Transverse colon (tissue), 4 donors: ENCODE measurements at regions not wholly inside any gene's neighbourhood (a gene's known extent, or its start where the extent isn't known, plus 50 kb on each side); places are given as distances from the start of the nearest gene placed in this dataset.

Source experiments
- DNase-seq: peaks from one replicate; pipeline ENCODE4 v3.0.0-alpha.2; 2019
- H3K27ac ChIP-seq, 4 donors: fragments of 200-600 bp; sonication (generic); 2 replicates each; pipeline ENCODE4 v1.5.1; 2016 to 2018; ENCODE audit warnings: inconsistent platforms in 4 of 4
- H3K27me3 ChIP-seq: fragments of 200-600 bp; sonication (generic); 2 replicates; pipeline ENCODE4 v1.5.1; 2017; ENCODE audit warnings: inconsistent platforms
- H3K36me3 ChIP-seq, 4 donors: fragments of 200-600 bp; sonication (generic); 2 replicates each; pipeline ENCODE4 v1.5.1; 2017 to 2019; ENCODE audit warnings: inconsistent platforms in 4 of 4
- H3K4me1 ChIP-seq, 4 donors: fragments of 200-600 bp; sonication (generic); 2 replicates each; pipeline ENCODE4 v1.5.1; 2017 to 2020; ENCODE audit warnings: inconsistent platforms in 4 of 4
- H3K4me3 ChIP-seq, 4 donors: fragments of 200-600 bp; sonication (generic); 1 replicate in 1 of 4; 2 replicates in 3 of 4; pipeline versions ENCODE4 v1.5.1 to v1.6.1; 2017 to 2019; ENCODE audit warnings: inconsistent platforms in 4 of 4
- H3K9me3 ChIP-seq, 2 donors: fragments of 200-600 bp; sonication (generic); 2 replicates each; pipeline ENCODE4 v1.5.1; 2017 to 2019; ENCODE audit warnings: inconsistent platforms in 2 of 2
- CTCF ChIP-seq, 5 experiments: fragments of 200-600 bp in 3 of 5; fragments of 450-650 bp in 2 of 5; sonication (generic) in 3 of 5; IDR thresholded peaks; 1 replicate in 2 of 5; 2 replicates in 3 of 5; pipeline ENCODE4 v1.5.1; 2016 to 2017; ENCODE audit warnings: antibody characterized with exemption in 5 of 5, inconsistent platforms in 3 of 5, mild to moderate bottlenecking in 2 of 5, moderate library complexity in 1 of 5
- EP300 ChIP-seq: sonication (generic); formaldehyde crosslinking; IDR thresholded peaks from one replicate; pipeline ENCODE4 v1.6.1; 2017; ENCODE audit warnings: antibody characterized with exemption, low read depth
- POLR2A ChIP-seq: fragments of 450-650 bp; IDR thresholded peaks from one replicate; pipeline ENCODE4 v1.6.1; 2016; ENCODE audit warnings: antibody characterized with exemption, mild to moderate bottlenecking, moderate library complexity
- POLR2AphosphoS5 ChIP-seq, 3 donors: sonication (generic); formaldehyde crosslinking; IDR thresholded peaks; one replicate each; pipeline ENCODE4 v1.6.1; 2016; ENCODE audit warnings: antibody characterized with exemption in 3 of 3
- WGBS, 2 donors: methylation state at CpG; one replicate each; pipeline ENCODE4 v1.1.5; 2018; ENCODE audit warnings: low coverage in 1 of 2; 5-methylcytosine and 5-hydroxymethylcytosine counted together
- in situ Hi-C, 4 donors: fragments of 200-750 bp; cut with MboI; loops; one replicate each; pipeline versions ENCODE4 v1.15.0 to v1.15.1; 2017; ENCODE audit warnings: low sequenced_read_pairs in 3 of 4, low pct_ligation_motif_present in 1 of 4, low pct_unique_long_range_greater_than_20kb in 1 of 4
- intact Hi-C: fragments of 100-400 bp; cut with DNase I; formaldehyde crosslinking; loops from one replicate; pipeline ENCODE4 v1.15.1; 2023; ENCODE audit warnings: low total_unique reads

GRCh38 chr15:77781946-77782240, 149.2 kb upstream of the LINGO1 start:
- Histone ChIP-seq H3K27ac (no peak overlapping the region), H3K4me1 (no peaks in the 10 kb centered on the region), H3K9me3 (no peaks in the 10 kb centered on the region), H3K4me3 (no peak overlapping the region), H3K27me3 (peaks cover 9% of the 10 kb centered on the region), H3K36me3 (no peaks in the 10 kb centered on the region)
- 72 to 78% methylated on average over 2 to 8 of the region's 8 CpGs for WGBS, 2 donors
- intact Hi-C loops: loop anchor here (5.0 kb wide), 1 partner anchor 1820 kb away; no protein-coding TSS in a partner anchor
- DNase-seq: no peak
- TF ChIP-seq POLR2A (no peak), EP300 (no peak), POLR2AphosphoS5 (IDR thresholded peaks at IDR 0.05) (no peak), CTCF (IDR thresholded peaks at IDR 0.05) (no peak)
- in situ Hi-C loops: no loop called here

GRCh38 chr15:77781151-77781945, 148.6 kb upstream of the LINGO1 start:
- no peak for DNase-seq
- in situ Hi-C loops (no loop called here), intact Hi-C loops (loop anchor here (5.0 kb wide), 1 partner anchor 1821 kb away; no protein-coding TSS in a partner anchor)
- H3K9me3 ChIP-seq: no peaks in the 10 kb centered on the region
- no peaks in the 10 kb centered on the region for H3K36me3 ChIP-seq
- H3K27me3 ChIP-seq: peaks cover 4% of the 10 kb centered on the region
- WGBS, 2 donors: 49 to 78% methylated on average over 4 to 16 of the region's 16 CpGs
- H3K27ac ChIP-seq: no peak overlapping the region
- TF ChIP-seq EP300: no peak
- no peak for TF ChIP-seq POLR2A
- TF ChIP-seq CTCF (IDR thresholded peaks at IDR 0.05): no peak
- no peak for TF ChIP-seq POLR2AphosphoS5 (IDR thresholded peaks at IDR 0.05)
- no peak overlapping the region for H3K4me3 ChIP-seq
- H3K4me1 ChIP-seq: no peaks in the 10 kb centered on the region

GRCh38 chr15:77778802-77779201, 146.1 kb upstream of the LINGO1 start:
- H3K36me3 ChIP-seq: no peaks in the 10 kb centered on the region
- in situ Hi-C loops: no loop called here
- TF ChIP-seq CTCF (IDR thresholded peaks at IDR 0.05) (no peak), POLR2A (no peak), POLR2AphosphoS5 (IDR thresholded peaks at IDR 0.05) (no peak), EP300 (no peak)
- 90% methylated on average over 5 of the region's 5 CpGs; no CpG with 5 or more reads in 1 of the 2 donors for WGBS, 2 donors
- H3K4me1 ChIP-seq: no peaks in the 10 kb centered on the region
- no peaks in the 10 kb centered on the region for H3K9me3 ChIP-seq
- intact Hi-C loops: no loop called here
- no peak for DNase-seq
- no peaks in the 10 kb centered on the region for H3K27me3 ChIP-seq
- H3K27ac ChIP-seq: no peak overlapping the region
- H3K4me3 ChIP-seq: no peak overlapping the region

- intact Hi-C loops: no loop called here
- no peaks in the 10 kb centered on the region for H3K9me3 ChIP-seq
- no peak overlapping the region for H3K27ac ChIP-seq
- H3K27me3 ChIP-seq: no peaks in the 10 kb centered on the region
- WGBS, 2 donors: 19 to 74% methylated on average over 3 to 10 of the region's 10 CpGs
- in situ Hi-C loops: no loop called here
- no peak overlapping the region for H3K4me3 ChIP-seq
- no peak for DNase-seq
- H3K36me3 ChIP-seq: no peaks in the 10 kb centered on the region
- no peaks in the 10 kb centered on the region for H3K4me1 ChIP-seq
- TF ChIP-seq CTCF (IDR thresholded peaks at IDR 0.05) (no peak), POLR2AphosphoS5 (IDR thresholded peaks at IDR 0.05) (no peak), POLR2A (no peak), EP300 (no peak)
Observed at GRCh38 chr15:77775837-77776236, 143.1 kb upstream of the LINGO1 start.
